ENCODE measurements at regions not wholly inside any gene's neighbourhood (a gene's known extent, or its start where the extent isn't known, plus 50 kb on each side); places are given as distances from the start of the nearest gene placed in this dataset.
"Not testable (repeated sequence)": the region's sequence is repeated elsewhere in the genome, so short reads cannot be mapped to it uniquely, and the experiment has no call there.

DNA sequence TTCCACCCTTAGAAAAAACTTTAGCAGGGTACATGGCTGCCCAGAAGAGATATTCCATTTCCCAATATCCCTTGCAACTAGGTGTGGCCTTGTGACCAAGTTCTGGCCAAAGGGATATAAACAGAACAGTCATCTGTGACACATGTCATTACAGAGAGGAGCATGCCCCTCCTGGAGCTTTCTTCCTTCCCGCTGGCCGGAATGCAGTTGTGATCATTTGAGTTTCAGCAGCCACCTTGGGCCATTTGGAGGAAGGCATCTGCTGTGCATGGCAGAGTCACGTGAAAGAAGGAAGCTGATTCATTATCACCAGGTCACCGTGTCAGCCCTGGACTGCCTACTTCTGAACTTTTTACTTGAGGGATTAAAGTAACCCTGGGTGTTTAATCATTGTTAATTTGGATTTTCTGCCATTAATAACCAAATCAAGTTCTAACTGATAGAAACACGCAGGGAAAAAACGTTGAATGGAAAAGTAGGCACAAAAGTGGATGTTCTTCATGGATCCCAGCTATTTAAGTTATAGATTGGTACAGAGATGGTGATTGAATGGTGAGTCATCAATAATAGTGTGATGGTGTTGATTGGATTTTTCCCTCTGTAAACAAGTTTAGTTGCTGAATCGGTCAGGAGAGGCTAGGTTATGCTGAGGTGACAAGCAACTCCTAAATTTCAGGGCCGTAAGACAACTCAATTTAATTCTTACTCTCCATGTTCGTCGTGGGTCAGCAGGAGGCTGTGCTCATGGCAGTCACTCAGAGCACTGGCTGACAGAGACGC lies 80.7 kb upstream of the CCDC167 start:
- no peak for DNase-seq

DNA sequence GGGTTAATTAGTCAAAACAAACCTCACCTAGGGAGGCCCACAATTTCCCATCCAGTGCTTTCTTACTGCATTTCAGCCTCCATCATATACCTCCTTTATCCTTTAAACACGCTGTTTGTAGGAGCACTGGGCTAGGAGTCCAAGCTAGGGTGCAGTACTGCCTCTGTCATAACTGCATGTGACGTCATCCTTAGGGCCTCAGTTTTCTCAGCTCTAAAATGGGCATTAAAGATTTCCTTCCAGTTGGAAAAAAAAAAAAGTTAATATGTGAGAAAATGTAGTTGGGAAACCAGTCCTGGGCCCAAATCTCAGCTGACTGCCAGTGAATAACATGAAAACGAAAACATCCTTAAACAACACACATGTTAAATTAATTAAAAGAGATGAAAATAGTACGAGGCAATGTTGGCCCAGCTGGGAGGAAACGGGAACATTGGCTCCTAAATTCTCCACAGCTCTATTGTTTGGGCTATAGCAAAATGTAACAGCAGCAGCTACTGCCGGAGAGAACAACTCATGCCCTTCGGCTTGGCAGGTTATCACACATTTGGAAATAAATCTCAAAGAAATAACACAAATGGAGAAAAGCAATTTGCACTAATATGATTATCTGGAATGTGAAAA lies 79.9 kb upstream of the CCDC167 start:
- DNase-seq = no peak

DNA sequence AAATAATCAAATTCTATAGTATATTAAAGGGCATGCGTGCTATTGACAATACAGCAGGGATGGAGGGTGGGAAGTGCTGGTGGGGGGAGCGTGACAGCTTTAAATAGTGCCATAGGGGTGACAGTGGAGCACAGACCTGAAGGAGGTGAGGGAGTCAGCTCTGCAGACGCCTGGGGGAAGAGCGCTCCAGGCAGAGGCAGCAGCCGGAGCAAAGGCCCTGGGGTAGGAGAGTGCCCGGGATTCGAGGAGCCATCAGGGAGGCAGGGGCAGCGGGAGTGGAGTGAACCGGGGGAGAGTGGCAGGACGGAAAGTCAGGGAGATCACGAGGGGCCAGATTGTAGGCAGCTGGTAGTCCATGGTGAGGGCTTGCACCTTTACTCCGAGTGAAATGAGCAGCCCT lies 78.4 kb upstream of the CCDC167 start:
- DNase-seq = no peak

DNA sequence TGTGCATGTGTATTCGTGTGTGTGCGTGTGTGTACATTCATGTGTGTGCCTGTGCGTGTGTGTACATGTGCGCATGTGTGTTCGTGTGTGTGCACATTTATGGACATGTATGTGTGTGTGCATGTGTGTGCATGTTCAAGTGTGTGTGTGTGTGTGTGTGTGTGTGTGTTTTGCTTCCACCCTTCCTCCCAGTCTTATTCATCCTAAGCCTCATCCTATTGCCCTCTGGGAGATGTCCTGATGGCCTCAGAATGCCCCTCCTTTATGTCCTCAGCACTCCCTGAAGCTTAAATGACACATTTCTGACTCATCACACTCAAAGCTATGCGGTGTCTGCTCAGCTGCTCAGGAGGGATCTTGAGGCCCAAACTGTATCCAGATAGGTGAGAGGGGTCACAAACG lies 76.6 kb upstream of the CCDC167 start:
- no peak for DNase-seq

DNA sequence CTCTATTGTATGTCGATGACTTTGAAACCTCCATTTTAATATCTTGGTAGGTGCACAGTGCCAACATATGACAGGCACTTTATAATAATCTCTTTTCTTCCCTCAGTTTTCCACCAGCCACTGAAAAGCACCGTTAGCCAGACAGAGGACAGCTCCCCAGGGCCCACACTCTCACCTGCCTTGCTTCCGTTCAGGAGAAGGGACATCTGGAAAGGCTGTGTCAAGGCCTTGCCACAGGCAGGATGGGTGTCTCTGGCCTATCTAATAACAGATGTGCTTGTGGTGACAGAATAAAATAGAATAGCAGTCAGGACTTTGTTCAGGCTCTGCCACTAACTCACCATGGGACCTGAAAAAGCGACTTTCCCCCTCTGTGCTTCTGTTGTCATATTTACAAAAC lies 75.5 kb upstream of the CCDC167 start:
- no peak for DNase-seq

DNA sequence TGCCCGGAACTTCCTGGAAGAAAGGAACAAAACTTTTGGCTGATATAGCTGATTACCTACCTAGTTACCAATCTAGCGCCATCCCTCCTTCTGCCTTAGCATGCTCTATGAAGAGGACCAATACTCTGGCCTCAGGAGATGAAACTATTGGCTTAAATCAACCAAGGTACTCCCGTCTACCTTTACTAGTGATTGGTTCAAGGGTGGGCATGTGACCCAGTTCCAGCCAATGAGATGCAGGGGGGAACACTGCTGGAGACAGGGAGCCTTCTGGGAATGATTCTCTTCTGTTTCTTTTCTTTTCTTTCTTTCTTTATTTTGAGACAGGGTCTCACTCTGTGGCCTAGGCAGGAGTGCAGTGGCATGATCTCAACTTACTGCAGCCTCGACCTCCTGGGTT lies 72.6 kb upstream of the CCDC167 start:
- DNase-seq = no peak

DNA sequence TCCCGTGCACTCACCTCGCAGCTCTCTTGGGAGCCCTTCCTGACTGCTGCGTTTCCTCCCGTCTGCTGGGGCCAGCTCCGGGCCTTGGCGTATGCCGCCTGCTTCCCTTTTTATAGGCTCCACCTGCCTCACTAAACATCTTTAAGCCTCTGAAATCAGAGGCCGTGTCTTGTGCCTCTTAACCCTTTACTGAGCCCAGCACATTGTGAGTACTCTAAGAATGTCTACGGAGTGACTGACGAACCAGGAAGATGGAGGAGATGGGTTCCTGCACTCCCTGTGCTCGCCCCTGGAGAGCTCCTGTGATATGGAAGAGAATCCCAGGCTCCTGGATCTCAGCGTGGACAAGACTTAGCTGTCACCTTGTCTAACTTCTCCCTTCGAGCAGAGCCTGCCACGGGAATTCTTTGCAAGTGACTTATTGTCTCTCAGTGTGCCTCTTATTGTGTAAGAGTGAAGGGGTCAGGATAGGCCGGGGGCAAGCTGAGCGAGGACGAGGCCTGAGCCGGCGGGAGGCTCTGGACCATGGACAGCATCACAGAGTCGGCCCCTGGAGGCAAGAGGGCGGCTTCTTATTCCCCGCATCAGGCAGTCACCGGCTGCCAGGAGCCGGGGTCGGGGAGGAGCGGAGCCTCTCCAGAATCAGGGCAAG lies 70.9 kb upstream of the CCDC167 start:
- no peak for DNase-seq

DNA sequence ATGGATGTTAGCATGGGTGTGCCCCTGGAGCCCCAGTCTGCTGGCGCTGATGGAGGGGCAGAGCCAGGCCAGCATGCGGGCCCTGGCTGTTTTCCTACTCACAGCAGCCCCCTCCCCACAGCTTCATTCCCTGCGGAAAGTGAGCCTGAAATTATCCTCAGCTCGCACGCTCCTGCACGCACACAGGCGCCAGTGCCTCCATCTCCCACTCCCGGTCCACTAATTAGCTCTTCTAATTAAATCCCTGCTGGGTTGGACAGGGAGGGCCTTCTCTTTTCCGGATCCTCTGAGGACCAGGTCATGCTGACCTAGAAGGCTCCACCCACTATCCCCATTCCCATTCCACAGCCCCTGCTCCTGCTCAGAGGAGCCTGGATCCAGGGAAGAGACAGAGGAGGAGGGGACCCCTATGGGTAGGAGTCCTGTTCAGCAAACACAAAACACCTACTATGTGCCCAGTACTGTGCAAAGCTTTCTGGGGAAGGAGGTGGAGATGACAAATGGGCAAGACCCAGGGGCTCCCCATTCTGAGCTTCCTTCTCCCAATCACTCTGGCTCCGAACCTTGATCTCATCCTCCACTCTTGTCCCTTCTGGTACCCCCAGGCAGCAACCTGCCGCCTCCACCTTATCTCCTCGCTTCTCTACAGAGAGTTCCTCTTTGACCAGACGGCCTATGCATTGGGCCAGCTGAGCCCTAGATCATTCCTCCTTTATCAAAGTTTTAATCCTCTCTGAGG lies 70.2 kb upstream of the CCDC167 start:
- no peak for DNase-seq

DNA sequence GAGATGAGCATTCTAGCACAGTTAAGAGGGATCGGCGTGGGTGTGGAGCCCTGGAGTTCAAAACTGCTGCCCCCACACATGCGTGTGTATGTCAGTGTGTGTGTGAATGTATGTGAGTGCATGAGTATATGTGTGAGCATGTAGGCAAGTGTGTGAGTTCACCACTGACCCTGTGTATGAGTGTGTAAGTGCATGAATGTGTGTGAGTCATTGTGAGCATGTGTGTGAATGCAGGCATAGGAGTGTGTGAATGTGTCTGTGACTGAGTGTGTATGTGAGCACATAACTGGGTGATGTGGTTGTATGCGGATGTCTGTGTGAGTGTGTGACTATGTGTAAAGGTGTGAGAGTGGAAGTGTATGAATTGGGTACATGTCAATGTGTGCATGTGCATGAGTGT lies 69.6 kb upstream of the CCDC167 start:
- no peak for DNase-seq

DNA sequence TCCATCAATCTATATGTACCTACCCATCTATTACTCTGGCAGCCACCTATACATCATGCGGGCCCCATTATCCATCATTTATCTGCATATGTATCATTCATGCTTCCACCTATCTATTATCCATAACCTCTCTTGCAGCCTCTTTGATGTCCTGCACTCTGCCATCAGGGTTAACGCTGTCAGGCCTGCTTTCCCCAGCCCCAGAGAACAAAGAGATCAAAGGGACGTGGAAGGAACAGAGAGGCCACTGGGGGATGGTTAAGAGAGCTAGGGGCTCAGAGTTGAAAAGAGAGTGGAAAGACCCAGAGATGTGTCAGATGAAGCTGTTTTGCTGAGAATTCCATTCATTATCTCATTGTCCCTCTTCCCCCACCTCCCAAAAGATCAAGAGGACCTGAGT lies 67.3 kb upstream of the CCDC167 start:
- no peak for DNase-seq

DNA sequence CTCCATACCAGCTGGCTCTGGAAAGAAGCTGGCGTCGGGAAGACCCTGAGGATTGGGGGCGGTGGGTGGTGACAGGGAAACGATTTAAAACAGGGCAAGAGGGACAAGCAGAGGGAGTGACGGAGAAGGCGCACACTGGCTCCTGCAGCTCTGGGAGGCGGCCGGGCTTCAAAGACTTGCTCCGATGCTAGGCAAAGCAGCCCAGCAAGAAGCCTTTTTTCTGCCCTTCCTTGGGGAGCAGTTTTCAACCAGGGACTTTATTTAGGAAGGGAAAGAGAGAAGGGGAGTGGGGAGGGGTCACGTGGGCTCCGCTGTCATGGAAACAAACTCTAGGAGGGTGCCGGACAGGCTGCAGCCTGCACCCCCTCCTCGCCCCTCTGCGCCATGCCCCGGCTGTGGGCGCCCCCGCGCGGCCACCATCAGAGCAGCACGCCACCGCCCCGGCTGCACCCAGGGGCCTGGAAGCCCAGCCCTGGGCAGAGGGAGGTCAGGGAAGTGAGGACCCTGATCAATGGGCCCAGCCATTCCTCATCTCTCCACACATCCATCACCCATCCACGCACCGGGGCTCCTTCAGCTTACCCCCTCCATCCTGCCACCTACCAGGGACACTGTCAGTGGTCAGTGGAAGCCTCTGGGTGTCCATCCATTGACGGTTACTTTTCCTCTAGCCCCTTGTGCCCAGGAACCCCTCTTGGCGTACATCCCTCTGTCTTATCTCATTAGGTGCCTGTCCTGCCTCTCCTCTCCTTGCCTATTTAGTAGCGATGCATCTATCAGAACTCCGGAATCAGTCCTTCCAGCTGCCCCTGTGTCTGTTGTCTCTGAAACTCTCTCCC lies 66.6 kb upstream of the CCDC167 start:
- DNase-seq = peak; percentile 77

DNA sequence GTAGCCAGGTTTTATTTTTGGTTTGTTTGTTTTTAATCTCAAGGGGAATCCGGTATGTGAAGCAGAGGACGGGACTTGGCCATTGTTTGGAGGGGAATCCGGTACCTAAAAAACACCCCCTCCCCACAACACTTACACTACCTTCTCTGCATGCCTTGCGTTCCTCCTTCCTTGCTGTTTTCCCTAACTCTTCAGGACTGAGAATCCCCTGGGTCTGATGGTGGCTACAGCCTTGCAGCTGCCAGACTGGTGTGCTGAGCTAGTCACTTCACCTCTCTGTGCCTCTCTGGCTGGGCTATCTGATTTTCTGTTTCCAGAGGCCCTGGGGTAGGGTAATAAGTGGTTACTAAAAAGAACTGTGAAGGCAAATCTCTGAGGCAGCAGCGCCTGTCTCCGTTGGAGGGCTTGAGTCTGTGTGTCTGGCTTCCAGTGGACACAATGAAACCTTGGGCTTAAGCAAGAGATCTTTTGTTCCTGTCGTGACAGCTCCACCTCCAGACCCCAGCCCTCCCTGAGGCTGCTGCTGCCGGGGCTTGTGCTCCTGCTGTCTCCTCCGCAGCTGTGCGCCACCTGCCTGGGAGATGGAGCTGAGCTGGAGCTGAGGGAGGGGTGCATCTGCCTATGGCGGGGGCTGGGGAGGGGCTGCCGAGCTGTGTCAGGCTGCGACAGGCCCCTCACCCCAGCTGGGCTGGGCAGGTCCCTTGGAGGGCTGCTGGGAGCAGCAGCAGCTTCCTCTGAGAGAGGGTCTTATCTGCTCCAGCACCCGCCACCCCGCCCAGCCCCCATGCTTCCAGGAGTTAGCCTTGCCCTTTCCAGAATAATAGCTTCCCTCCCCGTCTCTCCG lies 65.8 kb upstream of the CCDC167 start:
- no peak for DNase-seq

DNA sequence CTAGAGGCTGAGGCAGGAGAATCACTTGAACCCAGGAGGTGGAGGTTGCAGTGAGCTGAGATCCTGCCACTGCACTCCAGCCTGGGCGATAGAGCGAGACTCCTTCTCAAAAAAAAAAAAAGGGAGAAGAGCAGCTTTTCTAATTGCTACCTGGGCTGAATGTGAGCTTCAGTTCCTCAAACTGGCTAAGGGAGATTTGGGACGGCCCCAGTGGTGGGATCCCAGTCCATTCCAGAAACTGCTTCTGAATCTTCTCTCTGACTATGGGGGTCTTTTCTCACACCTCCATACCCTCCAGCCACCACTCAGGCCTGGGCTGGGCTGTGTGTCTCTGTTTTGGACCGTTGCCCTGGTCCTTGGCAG lies 63.2 kb upstream of the CCDC167 start:
- not testable (repeated sequence) for DNase-seq

DNA sequence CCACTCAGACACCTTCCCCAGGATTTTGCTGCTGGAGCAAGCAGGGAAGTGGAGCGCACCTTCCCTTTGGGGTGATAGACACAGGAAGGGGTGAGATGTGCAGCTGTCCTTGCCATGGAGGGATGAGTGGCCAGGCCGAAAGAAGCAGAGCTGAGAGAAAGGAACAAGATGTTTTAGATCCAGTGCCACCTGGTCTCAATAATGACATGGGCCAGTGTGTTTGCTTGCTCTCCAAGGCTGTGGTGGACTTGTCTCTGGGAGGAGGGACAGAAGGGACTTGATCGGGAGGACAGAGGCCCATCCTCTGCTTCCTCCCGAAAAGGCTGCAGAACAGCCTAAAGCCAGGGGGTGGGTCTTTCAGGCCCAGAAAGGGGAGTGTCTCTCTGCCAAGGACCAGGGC lies 61.7 kb upstream of the CCDC167 start:
- DNase-seq = no peak

DNA sequence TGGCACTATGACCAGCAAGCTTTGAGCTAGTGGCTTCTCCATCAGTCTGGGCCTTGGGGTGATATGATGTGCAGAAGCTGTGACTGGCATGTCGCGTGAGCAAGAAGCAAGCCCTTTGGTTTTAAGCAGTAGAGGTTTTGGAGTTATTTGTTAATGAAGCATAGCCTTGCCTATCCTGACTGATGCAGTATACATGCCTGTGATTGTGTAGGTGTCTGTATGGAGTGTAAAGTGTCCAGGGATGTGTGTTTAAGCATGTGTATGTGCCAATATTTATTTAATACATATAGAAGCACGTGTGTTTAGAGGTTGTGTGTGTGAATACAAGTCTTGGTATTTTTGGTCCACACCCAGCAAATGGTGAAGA lies 61.0 kb upstream of the CCDC167 start:
- no peak for DNase-seq

DNA sequence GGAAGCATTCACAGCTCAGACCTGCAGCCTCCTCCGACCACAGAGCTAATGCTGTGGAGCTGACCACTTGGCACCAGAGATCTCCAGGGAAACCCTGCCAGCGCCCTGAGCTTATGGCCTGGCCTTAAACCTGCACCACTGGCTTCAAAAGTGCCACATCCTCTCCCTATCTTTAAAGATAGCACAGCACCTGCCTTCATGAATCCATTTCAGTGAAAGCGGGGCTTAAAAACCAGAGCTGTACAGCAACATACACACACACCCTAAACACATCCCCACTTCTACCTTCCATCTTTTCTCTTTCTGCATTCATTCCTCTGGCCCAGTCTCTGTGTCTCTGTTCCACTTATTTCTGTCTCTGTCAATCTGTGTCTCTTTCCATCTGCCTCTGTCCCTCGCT lies 59.8 kb upstream of the CCDC167 start:
- no peak for DNase-seq

DNA sequence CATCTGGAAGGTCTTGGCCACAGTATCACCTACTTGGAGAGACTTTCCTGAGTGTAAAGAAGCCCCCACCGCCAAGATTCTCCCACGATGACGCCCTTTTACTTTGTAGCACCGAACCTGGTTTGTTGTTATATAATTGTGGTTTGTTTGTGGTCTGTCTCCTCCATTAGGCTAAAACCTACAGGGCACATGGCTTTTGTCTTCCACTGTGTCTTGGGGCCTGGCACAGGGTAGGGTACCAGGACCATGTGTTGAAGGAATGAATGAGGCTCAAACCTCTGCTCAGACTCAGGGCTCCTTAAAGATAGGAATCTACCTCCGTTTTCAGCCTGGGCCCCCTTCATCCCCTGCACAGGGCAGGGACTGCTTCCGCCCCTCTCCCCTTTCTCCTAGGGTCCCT lies 59.4 kb upstream of the CCDC167 start:
- DNase-seq = no peak

DNA sequence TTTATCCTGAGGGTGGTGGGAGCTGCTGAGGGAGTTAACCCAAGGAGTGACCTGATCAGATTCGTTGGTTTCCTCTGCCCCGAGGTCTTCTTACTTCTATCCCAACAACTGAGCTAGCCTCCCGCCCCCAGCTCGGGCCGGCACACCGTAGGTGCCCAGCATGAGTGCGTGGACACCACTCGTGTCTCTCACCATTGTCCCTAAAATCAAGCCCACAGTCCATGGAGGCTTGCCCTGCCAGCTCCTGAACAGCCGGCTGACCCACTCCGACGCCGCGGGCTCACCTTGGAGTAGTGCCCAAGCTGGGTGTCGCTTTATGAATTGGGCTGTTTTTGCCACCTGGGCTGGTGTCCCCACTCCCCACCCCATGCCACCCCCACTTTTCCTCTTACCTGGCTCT lies 59.0 kb upstream of the CCDC167 start:
- DNase-seq = no peak

DNA sequence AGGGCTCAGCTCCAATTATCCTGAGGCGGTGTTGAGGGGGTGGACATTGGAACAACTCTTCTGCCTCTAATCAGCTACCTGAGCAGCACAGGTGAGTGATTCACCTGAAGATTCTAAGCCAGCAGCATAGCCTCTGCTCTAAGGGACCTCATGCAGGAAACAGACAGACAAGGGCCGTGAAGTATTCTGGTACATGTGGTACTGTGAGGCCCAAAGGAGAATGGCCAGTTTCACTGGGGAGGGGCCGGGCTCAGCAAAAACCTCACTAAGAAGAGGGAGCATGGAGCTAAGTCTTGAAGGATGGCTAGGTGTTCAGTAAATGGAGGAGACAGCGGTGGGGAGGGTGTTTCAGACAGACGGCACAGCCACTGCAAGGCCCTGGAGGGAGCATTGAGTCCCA lies 58.5 kb upstream of the CCDC167 start:
- no peak for DNase-seq

DNA sequence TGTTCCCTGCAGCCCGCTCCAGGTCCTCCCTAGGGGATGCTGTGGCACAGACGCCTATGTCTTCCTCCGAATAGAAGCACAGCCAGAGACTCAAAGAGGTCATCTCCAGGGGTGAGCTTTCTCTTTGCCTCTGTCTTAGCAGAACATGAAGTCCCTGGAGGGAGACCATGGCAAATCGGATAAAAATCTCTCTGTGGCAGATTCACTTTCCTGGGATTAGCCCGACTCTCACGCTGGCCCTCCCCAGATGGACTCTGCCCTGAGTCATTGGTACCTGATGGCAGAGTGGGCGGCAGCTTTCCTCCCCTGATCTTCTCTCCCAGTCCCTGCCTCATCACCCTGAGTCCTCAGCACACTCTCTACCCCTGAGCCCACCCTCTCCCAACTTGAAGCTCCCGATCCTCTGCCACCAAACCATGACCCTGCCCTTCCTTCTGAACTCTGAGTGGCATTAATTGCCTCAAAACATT lies 58.0 kb upstream of the CCDC167 start:
- no peak for DNase-seq

DNA sequence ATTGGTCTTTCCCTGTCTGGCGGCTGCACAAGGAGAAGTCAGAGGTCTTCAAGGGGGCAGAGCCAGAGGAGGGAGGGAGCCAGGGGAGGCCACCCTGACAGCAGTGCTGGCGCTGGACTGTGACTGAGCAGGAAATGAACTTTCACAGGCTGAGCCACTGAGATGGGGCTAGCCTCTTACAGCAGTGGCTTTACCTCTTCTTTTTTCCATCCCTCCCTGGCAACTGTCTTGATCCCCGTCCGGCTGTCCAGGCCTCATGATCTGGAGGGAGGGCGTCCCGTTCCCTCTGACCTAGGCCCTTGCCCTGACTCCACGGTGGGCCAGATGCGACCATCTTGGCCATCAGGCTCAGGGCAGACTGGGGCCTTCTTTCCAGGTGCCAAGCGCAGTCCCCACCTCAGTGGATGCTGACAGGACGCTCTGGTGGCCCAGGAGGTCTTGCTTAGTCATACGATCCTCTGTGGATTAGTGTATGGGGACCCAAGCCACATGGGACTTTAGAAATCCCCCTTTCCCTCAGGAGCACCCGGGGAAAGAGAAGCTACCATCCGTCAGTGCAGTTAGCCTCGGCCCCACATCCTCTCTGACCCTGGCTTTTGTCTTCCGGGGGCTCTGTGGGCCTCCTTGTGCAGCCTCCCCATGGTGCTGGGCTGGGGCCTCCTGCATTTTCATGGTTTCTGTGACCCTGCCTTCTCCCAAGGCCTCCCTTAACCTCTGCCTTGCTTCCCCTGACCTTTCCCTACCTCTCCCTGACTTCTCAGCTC lies 57.4 kb upstream of the CCDC167 start:
- no peak for DNase-seq

All from activated CD4-positive, alpha-beta T cell treated with anti-CD3 and anti-CD28 coated beads, Interleukin-2, Interleukin-6, amounts not matched to agents 100 ng/mL and 50 ng/mL, durations not matched to agents 16 hours and 8 hours (primary cell).